ENCODE measurements at regions not wholly inside any gene's neighbourhood (a gene's known extent, or its start where the extent isn't known, plus 50 kb on each side); places are given as distances from the start of the nearest gene placed in this dataset.

GRCh38 chr13:33763021-33763420, 54.9 kb upstream of the RFC3 start:
- no peak for DNase-seq

- no peak for DNase-seq
Observed at GRCh38 chr13:33764716-33765115, 53.2 kb upstream of the RFC3 start.

GRCh38 chr13:33766329-33767123, 51.4 kb upstream of the RFC3 start:
- no peak for DNase-seq

- DNase-seq, result no peak
Observed at GRCh38 chr13:33767140-33767539, 50.8 kb upstream of the RFC3 start.
